22Rv1 (cell line): ENCODE measurements at regions not wholly inside any gene's neighbourhood (a gene's known extent, or its start where the extent isn't known, plus 50 kb on each side); places are given as distances from the start of the nearest gene placed in this dataset.
A peak's percentile ranks its signal among the peaks of the same experiment; 100 is the strongest.
"Not testable (repeated sequence)": the region's sequence is repeated elsewhere in the genome, so short reads cannot be mapped to it uniquely, and the experiment has no call there.

Source experiments
- H3K27ac ChIP-seq: fragments of 450-650 bp; 2 replicates; pipeline ENCODE4 v1.5.1; 2017
- ZFX ChIP-seq: fragments of 450-650 bp; IDR thresholded peaks from 2 replicates; pipeline ENCODE4 v1.6.1; 2017; ENCODE audit warnings: antibody characterized with exemption, borderline replicate concordance
- TF ChIP-seq, protein P1 (sequence below): fragments of 450-650 bp; IDR thresholded peaks from 2 replicates; pipeline ENCODE4 v1.5.1; 2017; ENCODE audit warnings: mild to moderate bottlenecking

DNA sequence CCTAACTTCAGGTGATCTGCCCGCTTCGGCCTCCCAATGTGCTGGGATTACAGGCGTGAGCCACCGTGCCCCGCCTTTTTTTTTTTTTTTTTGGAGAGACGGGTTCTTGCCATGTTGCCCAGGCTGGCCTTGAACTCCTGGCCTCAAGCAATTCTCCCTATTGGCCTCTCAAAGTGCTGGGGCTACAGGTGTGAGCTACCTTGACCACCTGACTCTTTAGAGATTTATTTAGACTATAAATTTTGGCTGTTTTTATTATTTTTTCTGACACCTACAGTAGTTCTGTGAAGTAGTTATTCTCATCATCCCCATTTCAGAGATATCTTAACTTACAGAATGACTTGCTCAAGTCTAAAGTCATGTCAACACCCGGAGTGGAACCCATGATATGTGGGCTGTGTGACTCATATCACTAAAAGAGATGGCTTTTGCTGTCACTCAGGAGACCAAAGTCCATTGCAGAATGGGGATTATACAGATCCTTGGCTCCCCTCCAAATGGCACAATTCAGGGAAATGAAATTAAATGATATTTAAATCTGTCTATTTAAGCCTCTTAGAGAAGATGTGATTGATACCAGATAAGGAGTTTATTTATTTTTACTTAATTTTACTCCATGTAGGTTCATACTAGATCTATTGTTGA is 93.2 kb downstream of the CTH start:
- H3K27ac ChIP-seq: no peak overlapping the region
- TF ChIP-seq ZFX: no peak
- TF ChIP-seq, protein P1, sequence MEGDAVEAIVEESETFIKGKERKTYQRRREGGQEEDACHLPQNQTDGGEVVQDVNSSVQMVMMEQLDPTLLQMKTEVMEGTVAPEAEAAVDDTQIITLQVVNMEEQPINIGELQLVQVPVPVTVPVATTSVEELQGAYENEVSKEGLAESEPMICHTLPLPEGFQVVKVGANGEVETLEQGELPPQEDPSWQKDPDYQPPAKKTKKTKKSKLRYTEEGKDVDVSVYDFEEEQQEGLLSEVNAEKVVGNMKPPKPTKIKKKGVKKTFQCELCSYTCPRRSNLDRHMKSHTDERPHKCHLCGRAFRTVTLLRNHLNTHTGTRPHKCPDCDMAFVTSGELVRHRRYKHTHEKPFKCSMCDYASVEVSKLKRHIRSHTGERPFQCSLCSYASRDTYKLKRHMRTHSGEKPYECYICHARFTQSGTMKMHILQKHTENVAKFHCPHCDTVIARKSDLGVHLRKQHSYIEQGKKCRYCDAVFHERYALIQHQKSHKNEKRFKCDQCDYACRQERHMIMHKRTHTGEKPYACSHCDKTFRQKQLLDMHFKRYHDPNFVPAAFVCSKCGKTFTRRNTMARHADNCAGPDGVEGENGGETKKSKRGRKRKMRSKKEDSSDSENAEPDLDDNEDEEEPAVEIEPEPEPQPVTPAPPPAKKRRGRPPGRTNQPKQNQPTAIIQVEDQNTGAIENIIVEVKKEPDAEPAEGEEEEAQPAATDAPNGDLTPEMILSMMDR: no peak

- TF ChIP-seq, protein P1: no peak
- H3K27ac ChIP-seq: no peak overlapping the region
Measured at GRCh38 chr1:70504821-70505193, 93.7 kb downstream of the CTH start.

- H3K27ac ChIP-seq: not testable (repeated sequence)
Measured at GRCh38 chr1:70507991-70508390, 96.9 kb downstream of the CTH start.

GRCh38 chr1:70509996-70510876 is 99.2 kb downstream of the CTH start:
- no peak overlapping the region for H3K27ac ChIP-seq
- TF ChIP-seq, protein P1: peak; percentile 86
- TF ChIP-seq ZFX: no peak

DNA sequence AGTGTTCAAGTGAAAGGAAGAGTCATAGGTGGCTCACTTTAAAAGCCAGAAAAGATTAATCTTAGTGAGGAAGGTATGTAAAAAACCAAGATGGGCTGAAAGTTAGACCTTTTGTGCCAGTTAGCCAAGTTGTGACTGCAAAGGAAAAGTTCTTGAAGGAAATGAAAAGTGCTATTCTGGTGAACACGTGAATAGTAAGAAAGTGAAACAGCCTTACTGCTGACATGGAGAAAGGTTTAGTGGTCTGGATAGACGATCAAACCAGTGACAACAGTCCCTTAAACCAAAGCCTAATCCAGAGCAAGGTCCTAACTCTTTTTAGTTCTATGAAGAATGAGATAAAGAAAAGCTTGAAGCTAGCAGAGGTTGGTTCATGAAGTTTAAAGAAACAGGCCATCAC is 106.4 kb downstream of the CTH start:
- TF ChIP-seq ZFX: no peak
- TF ChIP-seq, protein P1: no peak
- H3K27ac ChIP-seq: no peak overlapping the region

DNA sequence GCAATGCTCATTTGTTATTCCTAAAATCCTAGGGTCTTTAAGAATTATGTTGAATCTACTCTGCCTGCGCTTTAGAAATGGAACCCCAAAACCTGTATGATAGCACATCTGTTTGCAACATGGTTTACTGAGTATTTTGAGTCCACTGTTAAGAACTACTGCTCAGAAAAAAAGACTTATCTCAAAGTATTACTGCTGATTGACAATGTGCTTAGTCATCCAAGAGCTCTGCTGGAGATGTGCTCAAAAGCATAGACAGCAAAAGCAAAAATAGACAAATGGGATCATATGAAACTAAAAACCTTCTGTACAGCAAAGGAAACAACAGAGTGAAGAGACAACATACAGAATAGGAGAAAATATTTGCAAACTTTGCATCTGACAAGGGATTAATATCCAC is 107.0 kb downstream of the CTH start:
- no peak overlapping the region for H3K27ac ChIP-seq
- TF ChIP-seq, protein P1: no peak
- TF ChIP-seq ZFX: no peak

- no peak overlapping the region for H3K27ac ChIP-seq
- TF ChIP-seq, protein P1: peak; percentile 86
- TF ChIP-seq ZFX: no peak
Measured at GRCh38 chr1:70528590-70529333, 117.7 kb downstream of the CTH start.
